Thyroid gland (tissue), 4 donors: ENCODE measurements at regions not wholly inside any gene's neighbourhood (a gene's known extent, or its start where the extent isn't known, plus 50 kb on each side); places are given as distances from the start of the nearest gene placed in this dataset.

Experiments
- DNase-seq, 2 donors: peaks; one replicate each; pipeline ENCODE4 v3.0.0-alpha.2; 2019
- H3K27ac ChIP-seq, 3 donors: fragments of 200-600 bp; sonication (generic); 1 replicate in 2 of 3; 2 replicates in 1 of 3; pipeline ENCODE4 v1.5.1; 2016 to 2019; ENCODE audit warnings: mild to moderate bottlenecking in 1 of 3, moderate library complexity in 1 of 3
- H3K27me3 ChIP-seq: fragments of 200-600 bp; sonication (generic); one replicate; pipeline ENCODE4 v1.5.1; 2019
- H3K36me3 ChIP-seq, 2 donors: fragments of 200-600 bp; sonication (generic); one replicate each; pipeline ENCODE4 v1.5.1; 2016 to 2019
- H3K4me1 ChIP-seq, 2 donors: fragments of 200-600 bp; sonication (generic); one replicate each; pipeline ENCODE4 v1.5.1; 2017 to 2019
- H3K4me3 ChIP-seq, 3 donors: fragments of 200-600 bp; sonication (generic); replicated peaks in 1 of 3; 1 replicate in 2 of 3; 2 replicates in 1 of 3; pipeline ENCODE4 v1.5.1; 2016; ENCODE audit warnings: mild to moderate bottlenecking in 1 of 3
- H3K9me3 ChIP-seq: fragments of 200-600 bp; sonication (generic); one replicate; pipeline ENCODE4 v1.5.1; 2017
- CTCF ChIP-seq, 6 experiments: fragments of 200-600 bp in 3 of 6; fragments of 450-650 bp in 3 of 6; sonication (generic) in 3 of 6; IDR thresholded peaks; one replicate each; pipeline ENCODE4 v1.5.1; 2016 to 2019; ENCODE audit warnings: antibody characterized with exemption in 6 of 6, mild to moderate bottlenecking in 2 of 6, inconsistent platforms in 1 of 6, moderate library complexity in 1 of 6
- POLR2A ChIP-seq, 2 donors: fragments of 450-650 bp; IDR thresholded peaks; one replicate each; pipeline ENCODE4 v1.6.1; 2017; ENCODE audit warnings: antibody characterized with exemption in 2 of 2, mild to moderate bottlenecking in 2 of 2, moderate library complexity in 1 of 2
- WGBS, 2 donors: methylation state at CpG; one replicate each; pipeline ENCODE4 v1.1.5; 2017; 5-methylcytosine and 5-hydroxymethylcytosine counted together
- intact Hi-C: fragments of 100-400 bp; cut with DNase I; formaldehyde crosslinking; loops from one replicate; pipeline ENCODE4 v1.15.1; 2023

DNA sequence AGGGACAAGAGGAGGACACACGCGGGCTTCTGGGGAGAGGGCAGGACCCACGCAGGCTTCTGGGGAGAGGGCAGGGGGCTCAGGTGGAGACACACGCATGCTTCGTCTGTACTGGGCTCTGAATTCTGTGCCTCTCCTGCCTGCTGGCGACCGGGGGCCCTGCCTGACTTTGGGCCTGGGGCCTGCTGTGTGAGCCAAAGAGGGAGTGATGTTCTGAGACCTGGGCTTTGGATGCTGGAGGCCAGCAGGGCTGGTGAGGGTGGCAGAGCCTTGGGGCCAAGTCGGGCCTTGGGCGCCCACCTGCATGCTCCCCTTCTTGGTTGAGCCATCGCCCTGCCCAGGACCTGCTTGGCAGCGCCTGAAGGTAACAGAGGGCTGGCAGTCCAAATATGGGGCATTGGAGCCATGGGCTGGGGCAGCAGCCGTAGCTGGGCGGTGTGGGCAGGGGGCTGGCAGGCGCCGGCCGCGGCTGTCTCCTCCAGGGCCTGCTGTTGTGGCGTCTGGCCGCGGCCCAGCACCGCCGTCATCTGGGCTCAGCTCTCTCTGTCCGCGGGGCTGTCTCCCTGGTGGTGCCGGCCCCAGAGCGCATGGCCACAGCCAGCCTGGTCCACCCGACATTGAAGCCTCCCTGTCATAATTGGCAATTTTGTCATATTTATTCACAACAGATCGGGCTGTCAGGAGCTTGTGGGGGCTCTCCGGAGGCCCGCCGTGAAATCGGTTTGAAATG, 78.9 kb downstream of the UNCX start:
- WGBS, 2 donors, result 86 to 90% methylated on average over 18 to 27 of the region's 32 CpGs
- H3K27me3 ChIP-seq, result no peaks in the 10 kb centered on the region
- no peak for DNase-seq
- TF ChIP-seq CTCF (IDR thresholded peaks at IDR 0.05) (no peak), POLR2A (IDR thresholded peaks at IDR 0.05) (no peak)
- no peaks in the 10 kb centered on the region for H3K36me3 ChIP-seq
- H3K9me3 ChIP-seq, result no peaks in the 10 kb centered on the region
- H3K27ac ChIP-seq, result no peak overlapping the region
- H3K4me1 ChIP-seq, result no peaks in the 10 kb centered on the region
- no peak overlapping the region for H3K4me3 ChIP-seq
- intact Hi-C loops, result no loop called here

DNA sequence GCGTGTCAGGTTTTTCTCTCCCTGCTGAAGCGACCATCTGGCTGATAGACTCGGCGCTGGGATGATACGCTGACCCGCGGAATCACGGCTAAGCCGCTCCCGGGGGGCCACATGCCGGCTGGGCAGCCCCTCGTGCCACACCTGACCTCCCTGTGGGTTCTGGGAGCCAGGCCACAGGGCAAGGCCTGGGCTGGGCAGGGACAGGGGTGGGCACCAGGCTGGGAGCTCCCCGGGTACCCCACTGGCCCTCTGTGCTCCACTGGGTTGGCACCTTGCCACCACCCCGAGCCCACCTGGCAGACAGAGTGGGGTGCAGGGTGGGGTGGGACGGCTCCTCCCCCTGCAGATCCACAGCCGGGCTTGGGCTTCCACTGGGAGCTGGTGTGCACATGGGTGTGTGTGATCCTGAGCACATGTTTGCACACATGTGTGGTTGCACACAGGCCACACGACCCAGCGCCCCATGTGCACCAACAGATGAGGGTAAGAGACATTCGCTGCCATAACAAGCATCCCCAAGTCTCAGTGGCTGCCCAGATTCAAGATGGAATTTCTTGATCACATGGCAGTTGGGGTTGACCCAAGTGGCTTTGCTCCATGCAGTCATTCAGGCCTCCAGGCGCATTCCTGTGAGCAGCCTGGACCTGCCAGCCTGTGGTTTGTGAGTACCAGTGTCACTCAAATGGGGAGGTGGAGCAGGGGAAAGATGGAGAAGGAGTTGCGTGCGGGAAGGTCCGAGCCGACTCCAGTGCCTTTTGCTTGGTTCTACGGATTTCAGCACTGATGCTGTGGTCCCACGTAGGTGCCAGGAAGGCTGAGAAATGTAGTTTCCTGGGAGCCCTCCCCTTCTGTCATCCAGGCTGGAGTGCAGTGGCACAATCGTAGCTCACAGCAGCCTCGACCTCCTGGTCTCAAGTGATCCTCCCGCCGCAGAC, 79.7 kb downstream of the UNCX start:
- Histone ChIP-seq H3K27ac (no peak overlapping the region), H3K27me3 (no peaks in the 10 kb centered on the region)

GRCh38 chr7:1313613-1314012, 80.9 kb downstream of the UNCX start:
- Histone ChIP-seq H3K9me3 (no peaks in the 10 kb centered on the region), H3K27ac (no peak overlapping the region), H3K4me3 (no peak overlapping the region), H3K36me3 (no peaks in the 10 kb centered on the region), H3K4me1 (no peaks in the 10 kb centered on the region), H3K27me3 (no peaks in the 10 kb centered on the region)
- TF ChIP-seq POLR2A (IDR thresholded peaks at IDR 0.05) (no peak), CTCF (IDR thresholded peaks at IDR 0.05) (no peak)
- 57 to 62% methylated on average over 13 to 15 of the region's 15 CpGs for WGBS, 2 donors
- no peak for DNase-seq
- intact Hi-C loops, result no loop called here

More for the DNA sequence above, 79.7 kb downstream of the UNCX start:
- Histone ChIP-seq H3K4me1 (no peaks in the 10 kb centered on the region), H3K9me3 (no peaks in the 10 kb centered on the region), H3K4me3 (no peak overlapping the region), H3K36me3 (no peaks in the 10 kb centered on the region)
- 85 to 88% methylated on average over 21 to 22 of the region's 30 CpGs for WGBS, 2 donors
- DNase-seq, result no peak
- intact Hi-C loops, result no loop called here
- TF ChIP-seq CTCF (IDR thresholded peaks at IDR 0.05) (no peak), POLR2A (IDR thresholded peaks at IDR 0.05) (no peak)

DNA sequence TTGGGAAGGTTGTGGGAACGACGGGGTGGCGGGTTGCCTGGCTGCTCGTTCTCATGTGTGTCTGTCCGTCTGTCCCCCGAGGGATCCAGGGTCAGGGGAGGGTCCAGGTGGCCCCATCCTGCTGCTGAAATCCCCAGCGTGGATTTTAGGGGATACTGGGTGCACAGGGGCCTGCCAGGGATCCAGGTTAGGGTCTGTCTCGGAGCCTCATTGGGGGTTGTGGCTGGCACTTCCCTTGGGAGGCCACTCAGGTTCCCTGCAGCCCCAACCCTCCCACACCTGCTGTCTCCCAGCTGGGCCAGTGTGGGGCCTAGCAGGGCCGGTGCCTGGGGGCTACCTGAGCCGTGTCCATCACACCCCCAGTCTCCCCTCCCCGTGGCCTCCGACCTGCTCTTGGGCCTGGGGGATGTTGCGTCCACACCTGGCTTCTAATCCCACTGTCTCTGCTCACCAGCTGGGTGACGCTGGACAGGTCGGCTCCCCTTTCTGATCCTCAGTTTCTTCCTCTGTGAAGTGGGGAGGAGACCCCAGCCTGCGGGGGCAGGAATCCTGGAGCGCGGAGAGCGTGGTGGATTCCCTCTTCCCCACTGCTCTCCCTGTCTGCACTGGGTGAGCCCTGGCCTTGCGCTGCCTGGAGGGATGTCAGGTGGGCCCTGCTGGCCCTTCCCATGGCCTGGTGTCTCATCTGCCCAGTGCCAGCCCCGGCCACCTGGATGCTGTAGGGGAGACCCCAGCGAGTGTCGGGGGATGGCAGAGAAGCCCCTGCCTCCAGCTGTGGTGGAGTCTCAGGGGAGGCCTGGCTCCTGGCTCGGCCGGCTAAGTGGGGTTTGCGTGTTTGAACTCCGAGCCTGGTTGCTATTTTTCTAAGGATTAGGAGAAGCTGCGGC, 81.6 kb downstream of the UNCX start:
- 49 to 71% methylated on average over 11 to 20 of the region's 28 CpGs for WGBS, 2 donors
- DNase-seq, result no peak
- intact Hi-C loops, result no loop called here
- H3K4me1 ChIP-seq, result no peaks in the 10 kb centered on the region
- no peak overlapping the region for H3K4me3 ChIP-seq
- TF ChIP-seq POLR2A (IDR thresholded peaks at IDR 0.05), result no peak
- no peak for TF ChIP-seq CTCF (IDR thresholded peaks at IDR 0.05)
- H3K27me3 ChIP-seq, result no peaks in the 10 kb centered on the region
- no peaks in the 10 kb centered on the region for H3K36me3 ChIP-seq
- no peaks in the 10 kb centered on the region for H3K9me3 ChIP-seq
- H3K27ac ChIP-seq, result no peak overlapping the region
